Gastroesophageal sphincter (tissue), 4 donors: ENCODE measurements at regions not wholly inside any gene's neighbourhood (a gene's known extent, or its start where the extent isn't known, plus 50 kb on each side); places are given as distances from the start of the nearest gene placed in this dataset.

Experiments used
- ATAC-seq: fragments of 150-250 bp; one replicate; pipeline ENCODE4 v1.9.1; 2016; ENCODE audit warnings: mild to moderate bottlenecking, moderate library complexity
- H3K27ac ChIP-seq, 4 donors: fragments of 200-600 bp; sonication (generic) in 3 of 4; 1 replicate in 3 of 4; 2 replicates in 1 of 4; pipeline ENCODE4 v1.5.1; 2016 to 2019
- H3K27me3 ChIP-seq: fragments of 200-600 bp; sonication (generic); one replicate; pipeline ENCODE4 v1.5.1; 2019
- H3K36me3 ChIP-seq, 2 donors: fragments of 200-600 bp; sonication (generic); one replicate each; pipeline ENCODE4 v1.5.1; 2019; ENCODE audit warnings: control low read depth in 1 of 2
- H3K4me1 ChIP-seq, 3 donors: fragments of 200-600 bp; sonication (generic); 1 replicate in 2 of 3; 2 replicates in 1 of 3; pipeline ENCODE4 v1.5.1; 2016 to 2019; ENCODE audit warnings: control low read depth in 2 of 3
- H3K4me3 ChIP-seq, 2 donors: fragments of 200-600 bp; sonication (generic); one replicate each; pipeline ENCODE4 v1.5.1; 2019; ENCODE audit warnings: mild to moderate bottlenecking in 1 of 2, moderate library complexity in 1 of 2
- H3K9me3 ChIP-seq, 3 donors: fragments of 200-600 bp; sonication (generic); one replicate each; pipeline ENCODE4 v1.5.1; 2017 to 2019; ENCODE audit warnings: control low read depth in 2 of 3
- EP300 ChIP-seq: sonication (generic); formaldehyde crosslinking; IDR thresholded peaks from one replicate; pipeline ENCODE4 v1.6.1; 2017; ENCODE audit warnings: antibody characterized with exemption, mild to moderate bottlenecking
- POLR2A ChIP-seq, 2 donors: fragments of 450-650 bp; IDR thresholded peaks; one replicate each; pipeline ENCODE4 v1.6.1; 2017; ENCODE audit warnings: antibody characterized with exemption in 2 of 2, mild to moderate bottlenecking in 2 of 2, moderate library complexity in 1 of 2
- POLR2AphosphoS5 ChIP-seq: sonication (generic); formaldehyde crosslinking; IDR thresholded peaks from one replicate; pipeline ENCODE4 v1.6.1; 2017; ENCODE audit warnings: antibody characterized with exemption
- WGBS, 2 donors: methylation state at CpG; one replicate each; pipeline ENCODE4 v1.1.5; 2018; ENCODE audit warnings: low coverage in 1 of 2; 5-methylcytosine and 5-hydroxymethylcytosine counted together
- TF ChIP-seq, protein P1 (sequence below), 4 experiments: fragments of 200-600 bp in 2 of 4; fragments of 450-650 bp in 2 of 4; sonication (generic) in 1 of 4; IDR thresholded peaks; one replicate each; pipeline ENCODE4 v1.5.1; 2017 to 2019; ENCODE audit warnings: antibody characterized with exemption in 4 of 4, mild to moderate bottlenecking in 2 of 4, moderate library complexity in 2 of 4

DNA sequence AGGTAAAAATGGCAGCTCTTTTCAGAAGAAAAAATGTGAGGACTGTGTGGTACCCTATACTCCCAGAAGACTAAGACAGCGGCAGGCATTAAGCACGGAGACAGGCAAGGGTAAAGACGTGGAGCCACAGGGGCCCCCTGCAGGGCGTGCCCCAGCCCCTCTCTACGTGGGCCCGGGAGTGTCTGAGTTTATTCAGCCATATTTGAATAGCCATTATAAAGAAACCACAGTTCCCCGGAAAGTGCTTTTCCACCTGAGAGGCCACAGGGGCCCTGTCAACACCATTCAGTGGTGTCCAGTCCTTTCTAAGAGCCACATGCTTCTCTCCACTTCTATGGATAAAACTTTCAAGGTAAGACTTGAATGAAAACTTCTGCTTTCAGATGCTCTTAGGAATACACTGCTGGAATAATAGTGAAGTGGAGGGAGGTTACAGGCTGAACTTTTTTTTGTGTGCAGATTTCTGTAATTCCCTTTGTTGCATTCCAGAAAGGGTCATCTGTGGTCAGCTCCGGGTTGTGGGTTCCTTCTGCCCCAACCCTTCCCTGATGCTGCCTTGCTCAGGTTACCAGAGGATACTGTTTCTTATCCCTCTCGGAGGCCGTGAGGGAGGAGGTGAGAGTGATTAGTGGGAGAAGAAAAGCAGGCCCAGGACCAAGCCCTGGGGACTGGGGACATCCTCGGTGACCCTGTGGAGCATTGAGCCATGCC is 58.4 kb downstream of the SLC25A47 start:
- peaks cover 0 to 44% (median 10%) of the 10 kb centered on the region in 3 donors for H3K4me1 ChIP-seq
- ATAC-seq, result no peak
- 69 to 84% methylated on average over 7 to 8 of the region's 11 CpGs for WGBS, 2 donors
- no peak overlapping the region for H3K27ac ChIP-seq
- H3K9me3 ChIP-seq, result no peaks in the 10 kb centered on the region
- no peak overlapping the region for H3K4me3 ChIP-seq
- peaks cover 0 to 26% of the 10 kb centered on the region in 2 donors for H3K36me3 ChIP-seq
- TF ChIP-seq POLR2A (IDR thresholded peaks at IDR 0.05) (no peak), EP300 (no peak), POLR2AphosphoS5 (no peak)
- TF ChIP-seq, protein P1, sequence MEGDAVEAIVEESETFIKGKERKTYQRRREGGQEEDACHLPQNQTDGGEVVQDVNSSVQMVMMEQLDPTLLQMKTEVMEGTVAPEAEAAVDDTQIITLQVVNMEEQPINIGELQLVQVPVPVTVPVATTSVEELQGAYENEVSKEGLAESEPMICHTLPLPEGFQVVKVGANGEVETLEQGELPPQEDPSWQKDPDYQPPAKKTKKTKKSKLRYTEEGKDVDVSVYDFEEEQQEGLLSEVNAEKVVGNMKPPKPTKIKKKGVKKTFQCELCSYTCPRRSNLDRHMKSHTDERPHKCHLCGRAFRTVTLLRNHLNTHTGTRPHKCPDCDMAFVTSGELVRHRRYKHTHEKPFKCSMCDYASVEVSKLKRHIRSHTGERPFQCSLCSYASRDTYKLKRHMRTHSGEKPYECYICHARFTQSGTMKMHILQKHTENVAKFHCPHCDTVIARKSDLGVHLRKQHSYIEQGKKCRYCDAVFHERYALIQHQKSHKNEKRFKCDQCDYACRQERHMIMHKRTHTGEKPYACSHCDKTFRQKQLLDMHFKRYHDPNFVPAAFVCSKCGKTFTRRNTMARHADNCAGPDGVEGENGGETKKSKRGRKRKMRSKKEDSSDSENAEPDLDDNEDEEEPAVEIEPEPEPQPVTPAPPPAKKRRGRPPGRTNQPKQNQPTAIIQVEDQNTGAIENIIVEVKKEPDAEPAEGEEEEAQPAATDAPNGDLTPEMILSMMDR (IDR thresholded peaks at IDR 0.05), result no peak
- no peaks in the 10 kb centered on the region for H3K27me3 ChIP-seq

DNA sequence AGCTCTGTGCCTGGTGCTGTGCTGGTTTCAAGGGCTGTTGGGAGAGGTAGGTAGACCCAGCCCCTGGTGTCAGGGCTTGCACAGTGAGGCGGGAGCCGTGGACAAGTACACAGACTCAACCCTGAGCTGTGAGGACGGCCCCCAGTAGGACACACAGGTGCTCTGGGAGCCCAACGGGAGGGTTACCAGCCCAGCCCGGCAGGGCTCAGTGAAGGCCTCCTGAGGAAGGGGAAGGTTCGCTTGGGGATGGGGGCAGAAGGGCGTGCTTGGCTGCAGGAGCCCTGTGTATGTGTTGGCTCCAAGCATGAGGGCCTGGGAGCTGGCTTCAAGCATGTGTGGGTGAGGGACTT is 58.9 kb downstream of the SLC25A47 start:
- TF ChIP-seq, protein P1 (IDR thresholded peaks at IDR 0.05), result no peak
- TF ChIP-seq POLR2A (IDR thresholded peaks at IDR 0.05), result no peak
- no peak for TF ChIP-seq EP300
- H3K4me1 ChIP-seq, result peaks cover 0 to 39% (median 6%) of the 10 kb centered on the region in 3 donors
- 100% methylated on average over 1 of the region's 7 CpGs; no CpG with 5 or more reads in 1 of the 2 donors for WGBS, 2 donors
- H3K27me3 ChIP-seq, result no peaks in the 10 kb centered on the region
- no peak for ATAC-seq
- no peaks in the 10 kb centered on the region for H3K9me3 ChIP-seq
- no peak overlapping the region for H3K27ac ChIP-seq
- no peak overlapping the region for H3K4me3 ChIP-seq
- peaks cover 0 to 26% of the 10 kb centered on the region in 2 donors for H3K36me3 ChIP-seq

DNA sequence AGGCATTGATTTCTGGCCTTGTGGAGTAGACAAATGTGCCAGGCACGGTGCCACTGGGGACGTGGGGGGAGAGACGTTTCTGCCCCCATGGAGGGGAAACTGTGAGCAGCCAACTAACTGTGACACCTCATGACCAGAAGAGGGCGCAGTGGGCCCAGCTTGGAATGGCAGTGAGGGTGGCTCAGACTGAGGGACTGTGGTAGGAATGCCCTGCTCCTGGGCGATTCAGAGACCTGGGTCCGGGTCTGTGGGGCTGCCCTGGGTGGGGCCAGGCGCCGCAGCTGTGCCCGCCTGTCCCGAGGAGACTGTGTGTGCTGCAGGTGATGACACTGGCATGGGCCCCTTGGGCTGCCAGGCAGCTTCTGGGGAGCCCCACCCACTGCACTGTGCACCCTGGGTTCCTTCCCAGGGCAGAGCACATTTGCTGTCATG is 60.6 kb downstream of the SLC25A47 start:
- Histone ChIP-seq H3K9me3 (no peaks in the 10 kb centered on the region), H3K36me3 (peaks cover 0 to 26% of the 10 kb centered on the region in 2 donors), H3K4me3 (no peak overlapping the region), H3K4me1 (peaks cover 0 to 26% (median 0%) of the 10 kb centered on the region in 3 donors), H3K27ac (no peak overlapping the region), H3K27me3 (no peaks in the 10 kb centered on the region)
- TF ChIP-seq POLR2AphosphoS5 (no peak), EP300 (no peak), POLR2A (IDR thresholded peaks at IDR 0.05) (no peak)
- TF ChIP-seq, protein P1 (IDR thresholded peaks at IDR 0.05), result peak; percentile 49 to 79 (median 72)
- ATAC-seq, result peak; percentile 40
- WGBS, 2 donors, result no CpG with 5 or more reads among the region's 10 CpGs

DNA sequence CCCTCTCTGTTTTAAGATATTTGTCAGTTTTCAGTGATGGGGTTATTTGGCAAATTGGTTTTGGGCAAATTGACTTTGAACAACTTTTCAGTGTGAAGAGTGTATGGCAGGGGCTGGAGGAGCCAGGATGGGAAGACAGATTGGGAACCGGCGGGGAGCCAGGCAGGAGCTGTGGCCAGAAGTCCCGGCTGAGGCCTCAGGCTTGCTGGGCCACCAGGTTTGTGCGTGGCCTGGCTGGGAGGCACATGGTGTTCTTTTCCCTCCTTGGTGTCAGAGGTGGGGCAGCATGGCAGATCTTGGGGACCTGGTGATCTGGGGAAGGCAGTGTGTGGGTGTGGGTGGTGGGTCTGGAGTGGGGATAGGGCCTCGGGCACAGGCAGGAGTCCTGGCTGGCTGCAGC is 61.1 kb downstream of the SLC25A47 start:
- H3K9me3 ChIP-seq, result no peaks in the 10 kb centered on the region
- TF ChIP-seq, protein P1 (IDR thresholded peaks at IDR 0.05), result no peak
- no peak for TF ChIP-seq POLR2AphosphoS5
- no peak for TF ChIP-seq EP300
- TF ChIP-seq POLR2A (IDR thresholded peaks at IDR 0.05), result no peak
- H3K27ac ChIP-seq, result no peak overlapping the region
- peaks cover 0 to 26% of the 10 kb centered on the region in 2 donors for H3K36me3 ChIP-seq
- peaks cover 0 to 26% (median 0%) of the 10 kb centered on the region in 3 donors for H3K4me1 ChIP-seq
- no peaks in the 10 kb centered on the region for H3K27me3 ChIP-seq
- ATAC-seq, result no peak
- H3K4me3 ChIP-seq, result no peak overlapping the region
- 60 to 78% methylated on average over 1 to 3 of the region's 5 CpGs for WGBS, 2 donors
